ENCODE measurements at regions not wholly inside any gene's neighbourhood (a gene's known extent, or its start where the extent isn't known, plus 50 kb on each side); places are given as distances from the start of the nearest gene placed in this dataset.
"Not testable (repeated sequence)": the region's sequence is repeated elsewhere in the genome, so short reads cannot be mapped to it uniquely, and the experiment has no call there.

GRCh38 chr7:156522801-156523200 is 117.8 kb upstream of the RNF32 start:
- in situ Hi-C loops (cut with HindIII; ENCODE audit: low pct_ligation_motif_present, low pct_unique_long_range_greater_than_20kb, low sequenced_read_pairs): no loop called here
- no peak for DNase-seq

GRCh38 chr7:156519070-156519469 is 121.5 kb upstream of the RNF32 start:
- no peak for DNase-seq
- in situ Hi-C loops (cut with HindIII; ENCODE audit: low pct_ligation_motif_present, low pct_unique_long_range_greater_than_20kb, low sequenced_read_pairs): no loop called here

GRCh38 chr7:156518466-156518865 is 122.1 kb upstream of the RNF32 start:
- DNase-seq: no peak
- in situ Hi-C loops (cut with HindIII; ENCODE audit: low pct_ligation_motif_present, low pct_unique_long_range_greater_than_20kb, low sequenced_read_pairs): no loop called here

- in situ Hi-C loops (cut with HindIII; ENCODE audit: low pct_ligation_motif_present, low pct_unique_long_range_greater_than_20kb, low sequenced_read_pairs); DNase-seq: not testable (repeated sequence)
These were observed 122.7 kb upstream of the RNF32 start for GRCh38 chr7:156517858-156518257.

GRCh38 chr7:156516791-156517378 is 123.7 kb upstream of the RNF32 start:
- DNase-seq: no peak
- in situ Hi-C loops (cut with HindIII; ENCODE audit: low pct_ligation_motif_present, low pct_unique_long_range_greater_than_20kb, low sequenced_read_pairs): no loop called here

- in situ Hi-C loops (cut with HindIII; ENCODE audit: low pct_ligation_motif_present, low pct_unique_long_range_greater_than_20kb, low sequenced_read_pairs): no loop called here
- peak; percentile 6 for DNase-seq
These were observed 124.4 kb upstream of the RNF32 start for GRCh38 chr7:156515911-156516790.

GRCh38 chr7:156514851-156515250 is 125.7 kb upstream of the RNF32 start:
- no peak for DNase-seq
- in situ Hi-C loops (cut with HindIII; ENCODE audit: low pct_ligation_motif_present, low pct_unique_long_range_greater_than_20kb, low sequenced_read_pairs): no loop called here

GRCh38 chr7:156511426-156511825 is 129.1 kb upstream of the RNF32 start:
- no peak for DNase-seq
- in situ Hi-C loops (cut with HindIII; ENCODE audit: low pct_ligation_motif_present, low pct_unique_long_range_greater_than_20kb, low sequenced_read_pairs): no loop called here

GRCh38 chr7:156510966-156511365 is 129.6 kb upstream of the RNF32 start:
- no peak for DNase-seq
- in situ Hi-C loops (cut with HindIII; ENCODE audit: low pct_ligation_motif_present, low pct_unique_long_range_greater_than_20kb, low sequenced_read_pairs): no loop called here

- DNase-seq: no peak
- in situ Hi-C loops (cut with HindIII; ENCODE audit: low pct_ligation_motif_present, low pct_unique_long_range_greater_than_20kb, low sequenced_read_pairs): no loop called here
These were observed 131.4 kb upstream of the RNF32 start for GRCh38 chr7:156509216-156509615.

- no peak for DNase-seq
- in situ Hi-C loops (cut with HindIII; ENCODE audit: low pct_ligation_motif_present, low pct_unique_long_range_greater_than_20kb, low sequenced_read_pairs): no loop called here
These were observed 134.7 kb upstream of the RNF32 start for GRCh38 chr7:156505876-156506275.

- in situ Hi-C loops (cut with HindIII; ENCODE audit: low pct_ligation_motif_present, low pct_unique_long_range_greater_than_20kb, low sequenced_read_pairs): no loop called here
These were observed 135.7 kb upstream of the RNF32 start for GRCh38 chr7:156504687-156505545.

GRCh38 chr7:156504006-156504405 is 136.6 kb upstream of the RNF32 start:
- DNase-seq: no peak

More at GRCh38 chr7:156504687-156505545, 135.7 kb upstream of the RNF32 start:
- peak; percentile 58 for DNase-seq

GRCh38 chr7:156503196-156503595 is 137.4 kb upstream of the RNF32 start:
- in situ Hi-C loops (cut with HindIII; ENCODE audit: low pct_ligation_motif_present, low pct_unique_long_range_greater_than_20kb, low sequenced_read_pairs): no loop called here
- DNase-seq: no peak

More at GRCh38 chr7:156504006-156504405, 136.6 kb upstream of the RNF32 start:
- in situ Hi-C loops (cut with HindIII; ENCODE audit: low pct_ligation_motif_present, low pct_unique_long_range_greater_than_20kb, low sequenced_read_pairs): no loop called here

GRCh38 chr7:156501815-156502214 is 138.8 kb upstream of the RNF32 start:
- in situ Hi-C loops (cut with HindIII; ENCODE audit: low pct_ligation_motif_present, low pct_unique_long_range_greater_than_20kb, low sequenced_read_pairs); DNase-seq: not testable (repeated sequence)

- DNase-seq: no peak
- in situ Hi-C loops (cut with HindIII; ENCODE audit: low pct_ligation_motif_present, low pct_unique_long_range_greater_than_20kb, low sequenced_read_pairs): no loop called here
These were observed 141.2 kb upstream of the RNF32 start for GRCh38 chr7:156499247-156499881.

GRCh38 chr7:156497776-156498509 is 142.6 kb upstream of the RNF32 start:
- in situ Hi-C loops (cut with HindIII; ENCODE audit: low pct_ligation_motif_present, low pct_unique_long_range_greater_than_20kb, low sequenced_read_pairs): no loop called here
- DNase-seq: no peak

- in situ Hi-C loops (cut with HindIII; ENCODE audit: low pct_ligation_motif_present, low pct_unique_long_range_greater_than_20kb, low sequenced_read_pairs): no loop called here
- no peak for DNase-seq
These were observed 143.7 kb upstream of the RNF32 start for GRCh38 chr7:156496865-156497264.

Data from ACHN (cell line).